Testis (tissue), 2 donors: ENCODE measurements at regions not wholly inside any gene's neighbourhood (a gene's known extent, or its start where the extent isn't known, plus 50 kb on each side); places are given as distances from the start of the nearest gene placed in this dataset.

Experiments used
- DNase-seq: peaks from one replicate; pipeline ENCODE4 v3.0.0-alpha.2; 2019
- H3K27ac ChIP-seq, 2 donors: fragments of 200-600 bp; sonication (generic); one replicate each; pipeline ENCODE4 v1.5.1; 2019
- H3K27me3 ChIP-seq: fragments of 200-600 bp; sonication (generic); one replicate; pipeline ENCODE4 v1.5.1; 2019
- H3K36me3 ChIP-seq: fragments of 200-600 bp; sonication (generic); one replicate; pipeline ENCODE4 v1.5.1; 2017; ENCODE audit warnings: low read depth; ENCODE audit errors: missing control alignments
- H3K4me1 ChIP-seq: fragments of 200-600 bp; sonication (generic); one replicate; pipeline ENCODE4 v1.5.1; 2019
- H3K4me3 ChIP-seq, 2 donors: fragments of 200-600 bp; sonication (generic); one replicate each; pipeline ENCODE4 v1.5.1; 2017 to 2019
- H3K9me3 ChIP-seq: fragments of 200-600 bp; sonication (generic); one replicate; pipeline ENCODE4 v1.5.1; 2017
- CTCF ChIP-seq, 3 experiments: fragments of 450-650 bp in 2 of 3; fragments of 200-600 bp in 1 of 3; sonication (generic) in 1 of 3; IDR thresholded peaks; one replicate each; pipeline ENCODE4 v1.5.1; 2016 to 2019; ENCODE audit warnings: antibody characterized with exemption in 3 of 3, mild to moderate bottlenecking in 2 of 3, moderate library complexity in 1 of 3
- POLR2A ChIP-seq: fragments of 450-650 bp; IDR thresholded peaks from one replicate; pipeline ENCODE4 v1.6.1; 2017; ENCODE audit warnings: antibody characterized with exemption, mild to moderate bottlenecking, moderate library complexity
- WGBS, 2 donors: methylation state at CpG; one replicate each; pipeline ENCODE4 v1.1.5; 2018; 5-methylcytosine and 5-hydroxymethylcytosine counted together
- intact Hi-C: fragments of 100-400 bp; cut with DNase I; formaldehyde crosslinking; loops from one replicate; pipeline ENCODE4 v1.15.1; 2023; ENCODE audit warnings: low total_unique reads

GRCh38 chr9:120212853-120213200 is 367.1 kb downstream of the CDK5RAP2 start:
- Histone ChIP-seq H3K4me3 (no peak overlapping the region), H3K27ac (no peak overlapping the region), H3K9me3 (no peaks in the 10 kb centered on the region), H3K4me1 (no peaks in the 10 kb centered on the region), H3K27me3 (no peaks in the 10 kb centered on the region), H3K36me3 (no peaks in the 10 kb centered on the region)
- TF ChIP-seq POLR2A (no peak), CTCF (IDR thresholded peaks at IDR 0.05) (no peak)
- DNase-seq: no peak
- intact Hi-C loops: no loop called here
- 61 to 78% methylated on average over 5 of the region's 5 CpGs for WGBS, 2 donors

GRCh38 chr9:120212153-120212852 is 367.7 kb downstream of the CDK5RAP2 start:
- no peak overlapping the region for H3K4me3 ChIP-seq
- intact Hi-C loops: no loop called here
- DNase-seq: no peak
- no peaks in the 10 kb centered on the region for H3K4me1 ChIP-seq
- no peaks in the 10 kb centered on the region for H3K36me3 ChIP-seq
- WGBS, 2 donors: 61 to 69% methylated on average over 2 of the region's 2 CpGs
- H3K9me3 ChIP-seq: no peaks in the 10 kb centered on the region
- H3K27me3 ChIP-seq: no peaks in the 10 kb centered on the region
- no peak overlapping the region for H3K27ac ChIP-seq
- no peak for TF ChIP-seq POLR2A
- TF ChIP-seq CTCF (IDR thresholded peaks at IDR 0.05): no peak

- no peaks in the 10 kb centered on the region for H3K27me3 ChIP-seq
- intact Hi-C loops: no loop called here
Observed at GRCh38 chr9:120210274-120210673, 369.7 kb downstream of the CDK5RAP2 start.

GRCh38 chr9:120202856-120203654 is 376.9 kb downstream of the CDK5RAP2 start:
- intact Hi-C loops: no loop called here
- no peak overlapping the region for H3K27ac ChIP-seq
- 60 to 66% methylated on average over 11 of the region's 11 CpGs for WGBS, 2 donors
- no peaks in the 10 kb centered on the region for H3K36me3 ChIP-seq
- H3K9me3 ChIP-seq: no peaks in the 10 kb centered on the region
- no peaks in the 10 kb centered on the region for H3K27me3 ChIP-seq
- TF ChIP-seq POLR2A: no peak
- TF ChIP-seq CTCF (IDR thresholded peaks at IDR 0.05): no peak
- H3K4me1 ChIP-seq: no peaks in the 10 kb centered on the region
- no peak overlapping the region for H3K4me3 ChIP-seq
- no peak for DNase-seq

More at GRCh38 chr9:120210274-120210673, 369.7 kb downstream of the CDK5RAP2 start:
- no peak for TF ChIP-seq POLR2A
- no peak for TF ChIP-seq CTCF (IDR thresholded peaks at IDR 0.05)
- Histone ChIP-seq H3K4me1 (no peaks in the 10 kb centered on the region), H3K4me3 (no peak overlapping the region), H3K36me3 (no peaks in the 10 kb centered on the region), H3K9me3 (no peaks in the 10 kb centered on the region), H3K27ac (no peak overlapping the region)
- 62 to 72% methylated on average over 4 of the region's 4 CpGs for WGBS, 2 donors
- DNase-seq: no peak
